ENCODE measurements at regions not wholly inside any gene's neighbourhood (a gene's known extent, or its start where the extent isn't known, plus 50 kb on each side); places are given as distances from the start of the nearest gene placed in this dataset.
"Not testable (repeated sequence)": the region's sequence is repeated elsewhere in the genome, so short reads cannot be mapped to it uniquely, and the experiment has no call there.

- DNase-seq (ENCODE audit: low spot score) (no peak), ATAC-seq (ENCODE audit: low read depth) (no peak)
- Histone ChIP-seq H3K4me1 (ENCODE audit: insufficient read depth, poor library complexity, severe bottlenecking) (no peaks in the 10 kb centered on the region), H3K27ac (ENCODE audit: poor library complexity, severe bottlenecking) (no peak overlapping the region), H3K27me3 (ENCODE audit: insufficient read depth, poor library complexity, severe bottlenecking) (no peaks in the 10 kb centered on the region), H3K36me3 (ENCODE audit: low read depth) (no peaks in the 10 kb centered on the region), H3K4me3 (ENCODE audit: severe bottlenecking) (no peak overlapping the region), H3K9me3 (ENCODE audit: severe bottlenecking) (no peaks in the 10 kb centered on the region)
- no peak for TF ChIP-seq CTCF (IDR thresholded peaks at IDR 0.05; ENCODE audit: poor library complexity, severe bottlenecking)
Measured at GRCh38 chr10:42722575-42722974, 60.0 kb upstream of the BMS1 start.

DNA sequence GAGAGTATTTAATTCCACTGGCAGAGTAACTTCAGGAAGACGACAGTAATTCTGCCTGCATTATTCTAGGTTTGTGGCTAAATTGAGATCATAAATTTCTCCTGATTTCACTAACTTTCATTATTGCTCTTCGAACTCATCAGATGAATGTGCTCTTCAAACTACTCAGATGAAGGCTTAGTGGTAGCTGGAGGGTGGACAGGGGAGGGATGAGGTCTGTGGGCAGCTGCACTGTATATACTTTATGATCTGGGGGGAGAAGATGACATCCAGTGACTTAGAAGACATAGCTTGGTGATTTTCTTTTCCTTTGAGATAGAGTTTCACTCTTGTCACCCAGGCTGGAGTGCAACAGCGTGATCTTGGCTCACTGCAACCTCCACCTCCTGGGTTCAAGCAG lies 59.0 kb upstream of the BMS1 start:
- ATAC-seq (ENCODE audit: low read depth); H3K4me3 ChIP-seq (ENCODE audit: severe bottlenecking); DNase-seq (ENCODE audit: low spot score); H3K27me3 ChIP-seq (ENCODE audit: insufficient read depth, poor library complexity, severe bottlenecking); H3K4me1 ChIP-seq (ENCODE audit: insufficient read depth, poor library complexity, severe bottlenecking); H3K27ac ChIP-seq (ENCODE audit: poor library complexity, severe bottlenecking); H3K9me3 ChIP-seq (ENCODE audit: severe bottlenecking); H3K36me3 ChIP-seq (ENCODE audit: low read depth): not testable (repeated sequence)

DNA sequence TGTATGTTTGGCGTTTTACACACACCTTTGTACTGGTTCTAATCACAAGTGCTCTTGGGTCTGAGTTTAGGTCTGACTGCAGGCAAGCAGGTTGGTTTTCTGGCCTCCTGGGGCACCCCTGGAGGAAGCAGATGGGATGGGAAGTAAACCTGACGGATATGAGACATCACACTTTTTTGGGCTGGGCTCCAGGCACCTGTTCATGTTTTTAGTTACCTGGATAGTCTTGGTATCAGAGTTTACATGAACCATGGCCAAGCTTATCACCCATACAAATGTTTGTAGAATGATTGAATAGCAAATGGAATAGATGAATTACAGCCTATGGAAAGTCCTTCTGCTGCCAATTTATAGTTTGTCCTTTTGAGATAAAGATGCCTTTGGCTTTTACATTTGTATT lies 57.9 kb upstream of the BMS1 start:
- not testable (repeated sequence) for H3K4me1 ChIP-seq (ENCODE audit: insufficient read depth, poor library complexity, severe bottlenecking); H3K4me3 ChIP-seq (ENCODE audit: severe bottlenecking); H3K27me3 ChIP-seq (ENCODE audit: insufficient read depth, poor library complexity, severe bottlenecking); DNase-seq (ENCODE audit: low spot score); H3K27ac ChIP-seq (ENCODE audit: poor library complexity, severe bottlenecking); H3K36me3 ChIP-seq (ENCODE audit: low read depth); H3K9me3 ChIP-seq (ENCODE audit: severe bottlenecking); ATAC-seq (ENCODE audit: low read depth)

- DNase-seq (ENCODE audit: low spot score) (no peak), ATAC-seq (ENCODE audit: low read depth) (no peak)
- TF ChIP-seq CTCF (IDR thresholded peaks at IDR 0.05; ENCODE audit: poor library complexity, severe bottlenecking) = no peak
- no peaks in the 10 kb centered on the region for H3K36me3 ChIP-seq (ENCODE audit: low read depth)
- no peak overlapping the region for H3K4me3 ChIP-seq (ENCODE audit: severe bottlenecking)
- H3K27ac ChIP-seq (ENCODE audit: poor library complexity, severe bottlenecking) = no peak overlapping the region
- H3K4me1 ChIP-seq (ENCODE audit: insufficient read depth, poor library complexity, severe bottlenecking) = no peaks in the 10 kb centered on the region
- no peaks in the 10 kb centered on the region for H3K9me3 ChIP-seq (ENCODE audit: severe bottlenecking)
- H3K27me3 ChIP-seq (ENCODE audit: insufficient read depth, poor library complexity, severe bottlenecking) = no peaks in the 10 kb centered on the region
Measured at GRCh38 chr10:42732266-42732665, 50.3 kb upstream of the BMS1 start.
